ENCODE measurements at regions not wholly inside any gene's neighbourhood (a gene's known extent, or its start where the extent isn't known, plus 50 kb on each side); places are given as distances from the start of the nearest gene placed in this dataset.

- Mint-ChIP-seq H3K4me3 (no peak overlapping the region), H3K27ac (no peak overlapping the region), H3K27me3 (no peaks in the 10 kb centered on the region), H3K4me1 (no peaks in the 10 kb centered on the region), H3K36me3 (no peaks in the 10 kb centered on the region), H3K9me3 (no peaks in the 10 kb centered on the region)
- no peak for DNase-seq
- CTCF ChIA-PET = no interaction called here
Measured at GRCh38 chr9:80091526-80091925, 519.8 kb downstream of the TLE4 start.

GRCh38 chr9:80090317-80090716 is 518.6 kb downstream of the TLE4 start:
- CTCF ChIA-PET = no interaction called here
- no peaks in the 10 kb centered on the region for H3K9me3 Mint-ChIP-seq
- no peak overlapping the region for H3K4me3 Mint-ChIP-seq
- no peaks in the 10 kb centered on the region for H3K4me1 Mint-ChIP-seq
- H3K36me3 Mint-ChIP-seq = no peaks in the 10 kb centered on the region
- H3K27me3 Mint-ChIP-seq = no peaks in the 10 kb centered on the region
- no peak for DNase-seq
- no peak overlapping the region for H3K27ac Mint-ChIP-seq

- Mint-ChIP-seq H3K9me3 (no peaks in the 10 kb centered on the region), H3K4me3 (no peak overlapping the region), H3K36me3 (no peaks in the 10 kb centered on the region), H3K4me1 (no peaks in the 10 kb centered on the region), H3K27me3 (no peaks in the 10 kb centered on the region), H3K27ac (no peak overlapping the region)
- CTCF ChIA-PET = no interaction called here
- DNase-seq = no peak
Measured at GRCh38 chr9:80086822-80087345, 515.1 kb downstream of the TLE4 start.

DNA sequence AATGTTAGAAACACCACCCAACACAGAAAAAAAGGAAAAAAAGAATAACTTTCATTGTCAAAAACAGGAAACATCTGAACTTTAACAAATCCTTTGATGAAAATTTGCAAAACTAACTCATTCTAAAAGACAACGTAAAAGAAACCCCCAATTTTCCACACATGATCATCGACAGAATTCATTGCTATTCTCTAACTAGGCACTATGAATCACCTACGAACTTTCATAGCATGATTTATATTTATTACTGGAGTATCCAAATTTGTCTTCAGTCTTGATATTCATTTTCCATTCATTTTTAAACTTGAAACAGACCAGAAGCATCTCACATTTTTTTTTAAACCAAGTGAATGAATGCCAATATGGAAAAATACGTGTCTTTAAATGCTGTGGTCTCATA is 514.6 kb downstream of the TLE4 start:
- DNase-seq = no peak
- H3K27ac Mint-ChIP-seq = no peak overlapping the region
- no peaks in the 10 kb centered on the region for H3K36me3 Mint-ChIP-seq
- no peak overlapping the region for H3K4me3 Mint-ChIP-seq
- no peaks in the 10 kb centered on the region for H3K4me1 Mint-ChIP-seq
- CTCF ChIA-PET = no interaction called here
- no peaks in the 10 kb centered on the region for H3K27me3 Mint-ChIP-seq
- H3K9me3 Mint-ChIP-seq = no peaks in the 10 kb centered on the region

DNA sequence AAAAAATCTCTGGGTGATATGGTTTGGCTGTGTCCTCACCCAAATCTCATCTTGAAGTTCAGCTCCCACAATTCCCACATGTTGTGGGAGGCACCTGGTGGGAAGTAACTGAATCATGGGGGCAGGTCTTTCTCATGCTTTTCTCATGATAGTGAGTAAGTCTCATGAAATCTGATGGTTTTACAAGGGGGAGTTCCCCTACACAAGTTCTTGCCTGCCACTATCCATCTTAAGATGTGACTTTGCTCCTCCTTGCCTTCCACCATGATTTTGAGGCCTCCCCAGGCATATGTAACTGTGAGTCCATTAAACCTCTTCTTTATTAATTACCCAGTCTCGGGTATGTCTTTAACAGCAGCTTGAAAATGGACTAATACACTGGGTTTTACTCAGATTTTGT is 513.9 kb downstream of the TLE4 start:
- H3K36me3 Mint-ChIP-seq = no peaks in the 10 kb centered on the region
- CTCF ChIA-PET = no interaction called here
- no peaks in the 10 kb centered on the region for H3K4me1 Mint-ChIP-seq
- H3K4me3 Mint-ChIP-seq = no peak overlapping the region
- H3K27ac Mint-ChIP-seq = no peak overlapping the region
- no peaks in the 10 kb centered on the region for H3K27me3 Mint-ChIP-seq
- no peaks in the 10 kb centered on the region for H3K9me3 Mint-ChIP-seq
- DNase-seq = no peak

GRCh38 chr9:80082213-80082612 is 510.4 kb downstream of the TLE4 start:
- no peaks in the 10 kb centered on the region for H3K27me3 Mint-ChIP-seq
- H3K4me1 Mint-ChIP-seq = no peaks in the 10 kb centered on the region
- H3K27ac Mint-ChIP-seq = no peak overlapping the region
- no peaks in the 10 kb centered on the region for H3K9me3 Mint-ChIP-seq
- no peak for DNase-seq
- no peak overlapping the region for H3K4me3 Mint-ChIP-seq
- no peaks in the 10 kb centered on the region for H3K36me3 Mint-ChIP-seq
- CTCF ChIA-PET = interaction anchor here (0.7 kb wide), 1 partner anchor 147 kb away, joined by 3 read pairs; no protein-coding TSS in a partner anchor

DNA sequence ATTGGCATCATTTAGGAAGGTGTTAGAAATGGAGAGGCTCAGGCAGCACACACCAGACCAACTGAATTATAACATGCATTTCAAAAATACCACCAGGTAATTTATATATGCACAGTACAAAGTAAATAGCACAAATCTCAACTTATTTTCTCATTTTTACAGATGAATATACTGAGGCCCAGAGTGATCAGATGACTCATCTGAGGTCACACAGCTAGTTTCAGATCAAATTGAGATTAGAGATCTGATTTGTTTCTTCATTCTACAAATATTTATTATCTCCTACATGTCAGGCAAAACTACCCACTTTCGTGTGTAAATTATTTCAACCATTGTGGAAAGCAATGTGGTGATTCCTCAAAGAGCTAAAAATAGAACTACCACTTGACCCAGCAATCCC is 507.1 kb downstream of the TLE4 start:
- CTCF ChIA-PET = no interaction called here
- Mint-ChIP-seq H3K4me1 (no peaks in the 10 kb centered on the region), H3K36me3 (no peaks in the 10 kb centered on the region), H3K27ac (no peak overlapping the region), H3K9me3 (no peaks in the 10 kb centered on the region), H3K4me3 (no peak overlapping the region), H3K27me3 (no peaks in the 10 kb centered on the region)
- DNase-seq = no peak

DNA sequence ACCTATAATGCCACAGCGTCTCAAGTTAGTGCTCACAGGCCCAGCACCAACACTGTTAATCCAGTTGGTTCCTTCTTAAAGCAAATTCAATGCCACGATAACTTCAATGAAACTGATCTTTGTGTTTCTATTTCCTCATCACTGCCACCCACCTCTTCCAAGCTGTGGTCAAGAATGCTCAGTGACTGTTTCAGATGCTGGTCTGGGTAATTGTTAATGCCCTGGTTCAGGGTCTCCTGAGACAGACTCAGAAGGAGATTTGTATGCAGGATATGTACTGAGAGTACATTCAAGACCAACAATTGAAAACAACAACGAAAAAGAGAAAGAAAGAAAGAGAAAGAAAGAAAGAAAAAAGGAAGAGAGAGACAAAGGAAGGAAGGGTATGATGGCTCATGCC is 505.3 kb downstream of the TLE4 start:
- Mint-ChIP-seq H3K27me3 (no peaks in the 10 kb centered on the region), H3K36me3 (no peaks in the 10 kb centered on the region), H3K9me3 (no peaks in the 10 kb centered on the region), H3K4me3 (no peak overlapping the region), H3K27ac (no peak overlapping the region), H3K4me1 (no peaks in the 10 kb centered on the region)
- DNase-seq = no peak
- CTCF ChIA-PET = no interaction called here

DNA sequence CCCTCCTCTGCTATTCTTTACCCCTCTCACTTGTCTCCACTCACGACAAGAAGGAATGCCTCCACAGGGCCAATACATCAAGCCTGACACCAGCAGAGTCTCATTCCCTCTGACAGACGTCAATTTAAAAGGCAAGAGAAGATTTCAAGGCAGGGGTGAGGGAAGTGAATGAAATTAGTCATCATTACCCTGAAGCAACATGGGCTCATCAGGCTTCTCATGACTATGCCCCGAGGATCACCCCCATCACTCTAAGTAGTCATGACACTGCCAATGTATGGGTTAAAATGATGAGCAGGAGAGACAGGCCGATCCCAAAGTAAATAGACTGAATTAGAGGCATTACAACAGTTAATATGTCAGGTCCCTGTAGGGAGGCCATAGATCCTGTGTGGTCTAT is 504.4 kb downstream of the TLE4 start:
- DNase-seq = no peak
- H3K4me3 Mint-ChIP-seq = no peak overlapping the region
- CTCF ChIA-PET = no interaction called here
- H3K36me3 Mint-ChIP-seq = no peaks in the 10 kb centered on the region
- no peaks in the 10 kb centered on the region for H3K9me3 Mint-ChIP-seq
- no peaks in the 10 kb centered on the region for H3K4me1 Mint-ChIP-seq
- H3K27me3 Mint-ChIP-seq = no peaks in the 10 kb centered on the region
- H3K27ac Mint-ChIP-seq = no peak overlapping the region

GRCh38 chr9:80074439-80074838 is 502.7 kb downstream of the TLE4 start:
- Mint-ChIP-seq H3K36me3 (no peaks in the 10 kb centered on the region), H3K27ac (no peak overlapping the region), H3K4me3 (no peak overlapping the region), H3K27me3 (no peaks in the 10 kb centered on the region), H3K9me3 (no peaks in the 10 kb centered on the region), H3K4me1 (no peaks in the 10 kb centered on the region)
- CTCF ChIA-PET = interaction anchor here (1.0 kb wide), 1 partner anchor 13 kb away, joined by 4 read pairs; no protein-coding TSS in a partner anchor
- DNase-seq = no peak

DNA sequence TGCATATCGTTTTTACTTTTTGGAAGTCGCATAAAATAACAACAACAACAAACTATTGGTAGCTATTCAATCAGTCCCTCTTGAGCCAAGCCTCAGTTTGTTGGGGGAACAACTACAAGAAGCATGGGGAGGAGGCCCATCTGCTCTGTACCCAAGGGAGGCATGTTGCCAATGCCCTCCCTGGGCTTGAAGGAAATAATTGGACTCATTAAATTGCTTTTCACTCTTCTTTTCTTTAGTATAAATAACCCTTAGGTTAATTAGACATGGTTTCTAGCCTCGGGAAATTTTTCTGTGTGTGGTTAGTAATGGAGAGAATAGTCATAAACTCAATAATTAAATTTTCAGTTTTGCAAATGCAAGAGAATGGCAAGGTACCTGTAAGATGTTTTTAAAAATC is 500.7 kb downstream of the TLE4 start:
- Mint-ChIP-seq H3K27me3 (no peaks in the 10 kb centered on the region), H3K4me3 (no peak overlapping the region), H3K36me3 (no peaks in the 10 kb centered on the region), H3K9me3 (no peaks in the 10 kb centered on the region), H3K27ac (no peak overlapping the region), H3K4me1 (no peaks in the 10 kb centered on the region)
- CTCF ChIA-PET = no interaction called here
- DNase-seq = no peak

DNA sequence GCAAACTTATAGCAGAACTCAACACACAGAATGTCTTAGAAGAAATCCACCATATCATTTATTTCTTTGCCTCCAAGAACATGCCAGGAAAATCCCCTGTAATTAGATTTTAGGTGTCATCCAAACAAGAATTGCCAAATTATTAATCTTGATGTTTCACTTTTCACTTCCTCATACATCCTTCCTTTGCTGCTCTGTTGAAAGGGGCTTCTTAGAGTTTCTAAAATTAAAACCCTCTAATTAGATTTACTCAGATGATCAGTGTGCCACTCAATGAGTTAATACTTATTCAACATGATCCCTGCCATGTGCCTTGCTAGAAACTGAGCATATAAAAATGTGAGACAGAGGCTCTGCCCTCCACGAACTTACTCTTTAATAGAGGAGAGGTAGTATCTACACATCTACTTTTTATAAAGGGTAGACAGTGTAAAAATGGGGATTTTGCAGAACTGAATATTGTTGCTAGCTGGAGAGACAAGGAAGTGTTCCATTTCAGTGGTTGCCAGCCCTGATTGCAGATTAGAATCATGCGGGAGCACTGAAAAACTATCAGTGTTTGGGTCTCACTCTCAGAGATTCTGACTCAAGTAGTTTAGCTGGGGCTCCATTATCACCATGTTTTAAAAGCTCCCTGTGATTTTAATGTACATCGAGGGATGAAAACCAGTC is 498.4 kb downstream of the TLE4 start:
- Mint-ChIP-seq H3K27me3 (no peaks in the 10 kb centered on the region), H3K27ac (no peak overlapping the region), H3K4me3 (no peak overlapping the region), H3K4me1 (no peaks in the 10 kb centered on the region), H3K9me3 (no peaks in the 10 kb centered on the region), H3K36me3 (no peaks in the 10 kb centered on the region)
- DNase-seq = no peak
- CTCF ChIA-PET = no interaction called here

- Mint-ChIP-seq H3K4me3 (no peak overlapping the region), H3K9me3 (no peaks in the 10 kb centered on the region), H3K27ac (no peak overlapping the region), H3K36me3 (no peaks in the 10 kb centered on the region), H3K27me3 (no peaks in the 10 kb centered on the region), H3K4me1 (no peaks in the 10 kb centered on the region)
- CTCF ChIA-PET = no interaction called here
- DNase-seq = no peak
Measured at GRCh38 chr9:80066931-80067330, 495.2 kb downstream of the TLE4 start.

GRCh38 chr9:80062567-80062966 is 490.8 kb downstream of the TLE4 start:
- H3K27ac Mint-ChIP-seq = no peak overlapping the region
- no peak overlapping the region for H3K4me3 Mint-ChIP-seq
- CTCF ChIA-PET = no interaction called here
- H3K27me3 Mint-ChIP-seq = no peaks in the 10 kb centered on the region
- no peaks in the 10 kb centered on the region for H3K9me3 Mint-ChIP-seq
- no peaks in the 10 kb centered on the region for H3K36me3 Mint-ChIP-seq
- no peaks in the 10 kb centered on the region for H3K4me1 Mint-ChIP-seq
- DNase-seq = no peak

DNA sequence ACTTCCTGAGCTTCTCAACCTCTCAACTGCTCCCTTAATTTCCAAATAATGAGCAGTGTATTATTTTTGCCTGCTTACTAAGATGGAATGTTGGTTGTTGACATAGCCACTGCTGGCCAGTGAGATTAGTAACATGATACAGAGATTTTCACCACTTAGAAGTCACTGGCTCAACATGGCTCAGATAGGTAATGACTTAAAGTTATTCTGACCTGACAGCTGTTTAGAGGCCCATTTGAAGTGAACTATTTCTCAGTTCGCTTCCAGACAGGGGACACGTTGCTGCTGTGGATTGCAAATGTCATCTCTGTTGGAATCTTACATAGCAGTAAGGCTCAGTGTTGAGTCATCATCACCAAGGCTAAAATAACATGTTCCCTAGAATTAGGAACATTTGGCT is 490.2 kb downstream of the TLE4 start:
- no peaks in the 10 kb centered on the region for H3K27me3 Mint-ChIP-seq
- H3K4me3 Mint-ChIP-seq = no peak overlapping the region
- H3K27ac Mint-ChIP-seq = no peak overlapping the region
- CTCF ChIA-PET = interaction anchor here (1.1 to 1.5 kb wide), 2 partner anchors 12 to 19 kb away, joined by 3 to 4 read pairs; no protein-coding TSS in a partner anchor
- no peaks in the 10 kb centered on the region for H3K9me3 Mint-ChIP-seq
- no peak for DNase-seq
- no peaks in the 10 kb centered on the region for H3K4me1 Mint-ChIP-seq
- no peaks in the 10 kb centered on the region for H3K36me3 Mint-ChIP-seq
